ENCODE measurements at regions not wholly inside any gene's neighbourhood (a gene's known extent, or its start where the extent isn't known, plus 50 kb on each side); places are given as distances from the start of the nearest gene placed in this dataset.

GRCh38 chrX:97850911-97851310, 967.2 kb downstream of the RPA4 start:
- no peak for TF ChIP-seq CTCF (conservative IDR thresholded peaks at IDR 0.05; ENCODE audit: low read length)
- TF ChIP-seq EZH2phosphoT487 (IDR thresholded peaks at IDR 0.05; ENCODE audit: borderline replicate concordance, low read depth, low read length): no peak
